ENCODE measurements at regions not wholly inside any gene's neighbourhood (a gene's known extent, or its start where the extent isn't known, plus 50 kb on each side); places are given as distances from the start of the nearest gene placed in this dataset.

DNA sequence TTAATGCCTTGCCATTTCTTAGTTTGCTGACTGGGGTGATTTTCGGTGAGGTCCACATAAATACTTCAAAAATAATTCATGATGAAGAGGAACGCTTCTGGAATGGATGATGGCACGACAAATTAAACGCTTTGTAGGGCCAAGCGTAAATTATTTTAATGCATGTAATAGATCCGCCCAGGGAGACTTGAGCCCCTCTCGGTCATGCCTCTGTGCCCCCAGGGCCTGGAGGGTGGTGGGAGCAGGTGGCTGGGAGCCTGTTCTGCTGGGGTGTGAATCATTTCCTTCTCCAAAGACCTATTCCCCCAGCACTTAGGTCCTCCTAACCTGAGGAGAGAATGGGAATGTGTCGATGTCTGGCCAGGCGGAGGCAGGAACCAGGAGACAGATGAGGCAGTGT is 350.6 kb downstream of the ZNF536 start:
- no peak for DNase-seq

DNA sequence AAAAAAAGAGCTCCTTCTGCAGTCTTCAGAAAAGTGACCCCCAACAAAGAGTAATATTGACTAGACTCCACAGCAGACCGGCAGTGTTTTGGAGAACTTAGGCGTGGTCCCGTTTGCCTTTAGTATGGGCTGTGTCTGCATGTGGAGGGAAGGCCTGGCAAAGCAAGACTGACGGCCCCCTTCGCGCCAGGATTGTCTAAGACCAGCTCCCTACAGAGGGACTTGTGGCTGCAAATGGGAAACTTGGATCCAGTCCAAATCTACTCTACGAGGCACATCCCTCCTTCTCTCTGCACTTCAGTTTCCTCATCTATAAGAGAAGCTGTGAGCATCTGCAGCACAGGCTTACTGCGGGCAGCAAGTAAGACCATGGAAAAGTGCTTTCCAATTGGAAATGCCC is 350.0 kb downstream of the ZNF536 start:
- no peak for DNase-seq

DNA sequence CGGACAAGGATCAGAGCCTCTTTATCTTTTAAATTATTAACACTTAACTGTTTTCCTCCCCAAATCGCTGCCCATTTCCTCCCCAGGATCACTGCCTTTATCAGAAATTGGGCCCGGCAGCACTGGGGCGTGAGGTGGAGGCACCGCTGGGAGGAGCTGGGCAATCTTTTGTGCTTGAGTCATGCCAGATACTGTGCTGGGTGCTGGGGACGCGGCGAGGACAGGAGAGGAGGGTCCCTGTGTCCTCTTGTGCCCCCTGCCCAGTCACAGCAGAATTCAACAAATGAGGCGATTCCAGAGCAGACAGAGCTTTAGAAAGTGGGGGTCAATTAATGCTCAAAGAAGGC is 347.8 kb downstream of the ZNF536 start:
- DNase-seq: peak; percentile 15

DNA sequence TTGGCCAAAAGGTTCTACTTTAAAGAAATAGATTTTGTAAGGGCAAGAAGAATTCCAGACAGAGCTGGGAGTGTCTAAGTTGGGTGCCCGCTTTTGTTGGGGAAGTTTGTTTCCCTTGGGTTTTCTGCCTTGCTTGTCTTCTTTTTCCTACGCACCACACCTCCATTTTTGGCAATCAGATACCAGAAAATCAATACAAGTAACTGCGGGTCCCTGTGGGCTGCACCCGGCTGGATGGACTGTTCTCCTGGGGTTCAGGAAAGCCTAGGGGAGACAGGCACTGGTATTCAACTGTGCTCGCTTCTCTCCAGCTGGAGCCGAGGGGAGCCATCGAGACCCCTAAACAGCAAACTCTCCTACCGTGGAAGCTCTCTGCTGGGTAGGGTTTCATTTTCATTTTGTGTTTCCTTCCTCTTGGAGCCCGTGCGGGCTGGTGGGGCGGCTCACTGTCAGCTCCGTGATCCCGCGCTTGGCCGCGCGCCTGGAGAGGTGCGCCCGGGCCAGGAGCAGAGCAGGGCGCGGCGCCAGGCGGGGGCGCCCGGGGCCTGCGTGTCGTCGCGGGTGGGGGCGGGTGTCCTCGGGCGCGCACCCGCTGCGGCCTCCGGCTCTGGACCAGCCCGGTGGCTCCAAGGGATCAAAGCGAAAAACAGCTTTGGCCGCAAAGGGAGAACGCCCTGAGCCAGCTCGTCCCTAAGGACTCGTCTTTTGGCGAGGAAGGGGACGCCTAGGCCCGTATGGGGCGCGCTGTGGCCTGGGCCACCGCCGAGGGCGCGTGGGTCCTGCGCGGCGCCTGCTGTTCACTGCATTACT is 347.2 kb downstream of the ZNF536 start:
- peak; percentile 27 for DNase-seq

DNA sequence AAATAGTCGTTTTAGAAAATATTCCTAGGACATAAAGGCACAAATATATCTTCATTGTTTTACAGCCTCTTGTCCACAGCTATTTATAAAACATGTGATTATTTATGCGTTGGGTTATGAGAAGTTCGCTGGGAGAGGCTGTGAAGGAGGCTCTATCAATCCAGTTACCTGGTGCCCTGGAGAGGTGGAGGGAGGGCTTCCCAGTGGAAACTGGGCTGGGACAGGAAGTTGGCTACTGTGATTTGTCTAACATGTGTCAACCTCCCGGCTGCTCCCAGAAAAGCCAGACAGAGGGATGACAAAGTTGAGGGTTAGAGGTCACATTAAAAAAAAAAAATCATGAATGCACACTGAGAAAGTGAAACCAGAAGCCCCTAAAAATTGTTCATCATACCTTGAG is 346.5 kb downstream of the ZNF536 start:
- no peak for DNase-seq

DNA sequence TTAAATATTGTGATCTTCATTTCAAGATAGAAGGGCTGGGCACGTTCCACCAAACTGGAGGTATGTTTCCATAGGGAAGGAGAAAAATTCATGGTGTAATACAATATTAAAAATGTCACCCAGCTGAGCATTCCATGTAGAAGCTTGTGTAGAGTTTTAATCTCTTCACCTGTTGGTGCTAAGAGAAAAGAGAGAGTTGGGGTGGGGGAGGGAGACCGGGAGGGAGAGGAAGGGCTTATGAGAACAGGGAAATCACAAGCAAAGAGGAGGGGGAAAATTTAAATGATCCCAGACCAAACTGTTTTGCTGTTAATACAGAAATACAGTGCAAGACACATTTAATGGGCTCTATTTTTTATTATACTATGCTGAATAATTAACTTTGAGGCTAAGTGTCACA is 345.8 kb downstream of the ZNF536 start:
- no peak for DNase-seq

DNA sequence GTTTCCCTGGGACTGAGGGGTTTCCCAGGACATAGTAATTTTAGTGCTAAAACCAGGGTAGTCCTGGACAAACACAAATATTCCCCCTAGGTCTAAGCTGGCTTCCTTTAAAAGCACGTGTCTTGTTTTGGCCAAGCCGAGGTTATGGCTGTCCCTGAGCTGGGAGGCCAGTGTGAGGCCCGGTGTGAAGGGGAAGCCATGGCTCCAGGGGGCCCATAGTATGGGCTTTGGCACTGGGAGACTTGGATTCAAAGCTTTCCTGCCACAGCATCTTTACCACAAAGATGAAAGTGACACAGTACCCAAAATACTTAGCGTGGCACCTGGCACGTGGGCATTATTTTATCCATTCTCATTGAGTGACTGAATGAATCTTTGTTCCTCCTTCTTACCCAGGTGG is 345.2 kb downstream of the ZNF536 start:
- DNase-seq: no peak

DNA sequence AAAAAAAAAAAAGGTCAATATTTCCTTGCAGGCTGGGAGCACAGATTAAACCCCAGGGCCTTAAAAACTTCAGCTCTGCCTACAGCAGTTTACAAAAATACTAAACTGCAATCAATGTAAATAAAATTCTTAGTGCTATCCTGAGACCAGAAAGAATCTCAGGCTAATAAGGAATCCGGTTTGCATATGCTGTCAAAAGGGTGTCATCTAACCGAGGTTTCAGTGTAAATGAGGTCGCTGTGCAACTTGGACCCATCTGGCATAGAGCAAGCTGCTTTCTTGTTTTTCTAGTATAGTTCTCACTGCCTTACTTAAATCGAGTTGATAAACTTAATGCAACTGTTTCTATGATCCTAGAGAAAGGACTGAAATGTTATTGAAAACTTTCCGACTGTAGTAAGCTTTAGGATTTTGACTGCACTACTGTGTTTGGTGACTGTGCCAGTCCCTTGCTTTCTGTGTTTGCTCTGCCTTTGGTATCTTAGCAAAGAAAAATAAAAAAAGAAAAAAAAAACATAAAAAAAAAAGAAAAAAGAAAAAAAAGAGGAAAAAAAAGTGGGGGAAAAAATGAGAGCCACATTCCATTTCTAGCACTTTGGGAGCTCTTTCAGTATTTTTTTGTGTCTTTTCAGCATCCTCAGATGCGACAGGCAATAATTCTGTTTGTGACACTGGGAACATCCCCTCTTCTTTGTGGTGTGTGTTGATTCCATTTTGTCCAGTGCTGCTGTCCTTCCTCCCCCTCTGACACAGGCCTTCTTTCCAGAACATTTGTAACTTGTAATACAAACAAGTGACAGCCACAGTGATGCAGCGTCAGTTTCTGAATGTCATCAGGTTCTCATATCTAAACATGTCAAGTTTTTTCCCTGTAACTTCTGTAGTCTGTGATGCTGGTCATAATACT is 340.5 kb downstream of the ZNF536 start:
- DNase-seq: no peak

DNA sequence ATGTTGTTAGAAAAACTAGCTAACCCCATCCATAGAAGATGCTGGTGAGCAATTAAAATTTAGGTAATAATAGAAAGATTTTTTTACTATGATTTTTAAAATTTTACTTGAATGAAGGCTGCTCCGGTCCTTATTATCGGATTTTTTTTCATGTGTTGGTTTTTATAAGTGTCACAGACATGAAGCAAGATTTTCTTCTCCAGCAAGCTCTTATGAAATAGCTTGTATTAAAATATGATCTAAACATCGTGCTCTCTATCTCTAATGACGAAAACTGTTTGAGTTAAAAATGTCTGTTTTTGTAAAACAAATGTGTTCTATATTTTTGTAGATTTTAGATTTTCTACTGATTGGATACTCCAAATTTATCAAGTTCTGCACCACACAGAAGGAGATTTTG is 339.6 kb downstream of the ZNF536 start:
- no peak for DNase-seq

DNA sequence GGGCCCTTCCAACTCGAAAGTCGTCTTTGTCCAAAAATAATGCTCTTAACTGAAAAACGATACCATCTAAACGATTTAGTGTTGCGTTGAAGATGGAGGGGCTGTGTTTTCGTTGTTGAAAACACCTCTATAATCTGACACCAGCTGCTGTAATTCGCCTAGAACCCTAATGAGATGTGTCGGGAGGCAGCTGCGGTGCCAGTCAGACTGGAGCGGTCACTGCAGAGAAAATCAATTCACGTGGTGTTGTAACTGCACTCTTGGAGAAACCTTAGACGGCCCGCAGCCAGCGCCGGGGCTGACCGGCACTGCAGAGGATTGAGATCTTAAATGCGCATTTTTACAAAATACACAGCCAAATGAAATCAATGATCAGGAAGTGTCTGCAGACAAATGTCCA is 339.1 kb downstream of the ZNF536 start:
- DNase-seq: no peak

DNA sequence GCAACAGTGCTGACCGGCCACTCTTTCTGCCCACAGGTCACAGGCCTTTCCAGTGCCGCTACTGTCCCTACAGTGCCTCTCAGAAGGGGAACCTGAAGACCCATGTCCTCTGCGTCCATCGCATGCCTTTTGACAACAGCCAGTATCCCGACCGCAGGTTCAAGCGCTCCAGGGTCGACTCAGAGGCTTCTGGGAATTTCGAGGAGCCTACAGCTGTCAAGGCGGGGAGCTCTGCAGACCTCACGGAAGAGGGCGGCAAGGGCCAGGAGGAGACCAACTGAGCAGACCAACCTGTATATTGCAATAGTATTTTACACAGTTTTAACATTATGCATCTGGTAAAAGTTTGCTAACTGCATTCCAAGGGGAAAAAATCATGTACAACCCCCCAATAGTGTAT is 338.5 kb downstream of the ZNF536 start:
- no peak for DNase-seq

DNA sequence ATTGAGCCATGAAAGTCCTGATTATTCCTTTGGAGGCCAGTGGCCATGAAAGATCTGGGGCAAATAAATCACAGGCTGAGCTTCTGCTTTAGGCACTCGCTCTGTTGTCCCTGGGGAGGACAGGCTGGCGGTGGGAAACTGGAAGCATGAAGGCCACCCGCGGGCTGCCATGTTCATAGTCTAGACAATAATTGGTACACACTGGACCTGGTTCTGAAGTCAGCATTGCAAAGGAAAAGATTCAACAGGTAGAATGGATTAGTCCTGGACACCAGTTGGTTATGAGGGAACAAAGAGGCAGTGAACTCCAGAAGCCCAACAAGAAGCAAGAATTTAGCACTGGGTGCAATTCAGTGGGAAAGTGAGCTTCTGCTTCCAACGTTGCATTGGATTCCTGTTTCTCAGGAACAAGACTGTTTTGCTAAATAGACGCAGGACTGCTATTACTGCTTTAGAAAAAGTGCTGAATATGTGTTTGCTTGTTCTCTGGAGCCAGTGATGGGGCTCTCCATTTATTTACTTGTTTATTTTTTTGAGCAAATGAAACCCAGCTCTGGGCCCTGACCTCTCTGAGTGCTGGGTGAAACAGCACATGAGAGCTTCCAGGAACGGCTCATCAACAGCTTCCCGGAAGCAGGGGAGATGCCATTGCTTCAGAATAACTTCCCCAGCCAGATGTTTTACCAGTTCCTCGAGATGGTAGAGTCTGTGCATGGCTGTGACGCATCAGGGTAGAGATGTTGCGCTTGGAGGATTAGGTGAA is 336.4 kb downstream of the ZNF536 start:
- DNase-seq: no peak

DNA sequence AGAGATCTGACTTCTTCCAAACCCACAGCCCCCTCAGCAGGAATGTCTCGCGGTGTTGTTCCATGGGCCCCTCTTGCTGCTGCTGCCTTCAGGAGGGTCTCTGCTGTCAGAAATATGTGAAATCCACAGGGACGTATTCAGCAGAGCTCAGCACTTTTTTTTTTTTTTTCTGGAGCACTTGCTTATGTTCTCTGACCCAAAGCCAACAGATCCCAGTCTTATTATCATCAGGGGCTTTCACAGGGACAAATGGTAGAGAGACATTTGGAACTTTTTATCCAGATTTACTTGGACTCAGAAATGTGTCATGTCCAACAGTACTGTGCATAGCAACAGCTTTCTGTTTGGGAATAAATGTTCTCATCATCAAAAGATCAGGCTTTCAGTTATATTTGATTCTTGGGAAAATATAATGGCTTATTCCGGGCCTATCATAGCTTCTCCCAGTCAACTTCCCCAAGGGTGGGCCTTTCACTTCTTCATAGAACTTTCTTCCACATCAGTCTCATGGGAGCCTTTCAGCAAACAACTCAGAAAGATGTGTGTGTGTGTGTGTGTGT is 332.7 kb downstream of the ZNF536 start:
- no peak for DNase-seq

DNA sequence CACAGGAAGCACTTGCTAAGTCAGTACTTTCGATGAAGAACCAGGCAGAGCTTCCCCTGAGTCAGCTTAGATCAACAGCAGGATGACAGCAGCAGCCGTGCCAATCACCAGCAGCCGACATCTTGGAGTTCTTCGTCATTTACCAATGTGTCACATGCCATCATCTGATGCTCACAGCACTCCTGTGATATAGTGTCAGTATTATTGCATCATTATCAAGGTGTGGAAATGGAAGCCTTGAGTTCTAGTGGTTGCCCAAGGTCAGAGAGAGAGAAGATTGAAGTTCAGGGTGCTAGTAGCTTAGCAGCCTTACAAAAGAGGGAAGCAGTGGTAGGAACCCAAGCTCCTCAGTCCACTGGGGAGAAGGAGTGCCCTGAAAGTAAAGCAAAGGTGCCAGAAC is 331.5 kb downstream of the ZNF536 start:
- DNase-seq: no peak

DNA sequence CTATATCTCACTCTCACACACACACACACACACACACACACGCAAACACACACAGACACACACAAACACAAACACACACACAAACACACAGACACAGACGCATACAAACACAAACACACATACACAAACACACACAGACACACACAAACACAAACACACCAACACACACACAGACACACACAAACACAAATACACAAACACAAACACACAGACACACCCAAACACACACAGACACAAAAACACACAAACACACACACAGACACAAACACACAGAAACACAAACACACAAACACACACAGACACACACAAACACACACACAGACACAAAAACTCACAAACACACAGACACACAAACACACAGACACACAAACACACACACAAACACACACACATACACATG is 329.0 kb downstream of the ZNF536 start:
- no peak for DNase-seq

DNA sequence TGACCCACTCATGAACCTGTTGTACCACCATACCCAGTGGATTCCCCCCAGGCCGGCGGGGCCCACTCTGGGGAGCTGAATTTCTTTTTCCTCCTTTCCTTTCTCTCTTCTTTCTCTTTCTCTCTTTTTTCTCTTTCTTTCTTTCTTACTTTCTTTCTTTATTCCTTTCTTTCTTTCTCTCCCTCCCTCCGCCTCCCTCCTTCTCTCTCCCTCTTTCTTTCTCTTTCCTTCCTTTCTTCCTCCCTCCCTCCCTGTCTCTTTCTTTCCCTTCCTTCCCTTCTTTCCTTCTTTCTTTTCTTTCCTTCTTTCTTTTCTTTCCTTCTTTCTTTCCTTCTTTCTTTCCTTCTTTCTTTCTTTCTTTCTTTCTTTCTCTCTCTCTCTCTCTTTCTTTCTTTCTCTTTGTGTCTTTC is 327.7 kb downstream of the ZNF536 start:
- DNase-seq: no peak

DNA sequence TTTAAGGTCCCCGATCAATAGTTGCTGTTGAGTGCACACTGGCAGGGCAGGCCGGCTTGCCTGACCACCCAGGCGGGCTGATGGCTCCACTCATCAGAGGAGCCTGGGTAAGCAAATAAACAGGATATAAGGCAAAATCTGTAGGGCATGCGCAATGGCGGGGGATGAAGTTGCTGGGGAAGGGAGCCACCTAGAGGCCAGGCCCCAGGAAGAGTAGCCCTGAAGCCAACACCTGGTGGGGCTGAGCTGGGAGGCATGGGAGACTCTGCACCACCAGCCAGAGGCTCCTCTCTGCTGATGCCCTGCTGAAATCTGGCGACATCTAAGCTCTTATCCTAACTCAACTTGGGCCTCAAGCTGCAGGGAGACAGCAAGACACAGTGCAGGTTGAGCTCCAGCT is 324.3 kb downstream of the ZNF536 start:
- DNase-seq: no peak

DNA sequence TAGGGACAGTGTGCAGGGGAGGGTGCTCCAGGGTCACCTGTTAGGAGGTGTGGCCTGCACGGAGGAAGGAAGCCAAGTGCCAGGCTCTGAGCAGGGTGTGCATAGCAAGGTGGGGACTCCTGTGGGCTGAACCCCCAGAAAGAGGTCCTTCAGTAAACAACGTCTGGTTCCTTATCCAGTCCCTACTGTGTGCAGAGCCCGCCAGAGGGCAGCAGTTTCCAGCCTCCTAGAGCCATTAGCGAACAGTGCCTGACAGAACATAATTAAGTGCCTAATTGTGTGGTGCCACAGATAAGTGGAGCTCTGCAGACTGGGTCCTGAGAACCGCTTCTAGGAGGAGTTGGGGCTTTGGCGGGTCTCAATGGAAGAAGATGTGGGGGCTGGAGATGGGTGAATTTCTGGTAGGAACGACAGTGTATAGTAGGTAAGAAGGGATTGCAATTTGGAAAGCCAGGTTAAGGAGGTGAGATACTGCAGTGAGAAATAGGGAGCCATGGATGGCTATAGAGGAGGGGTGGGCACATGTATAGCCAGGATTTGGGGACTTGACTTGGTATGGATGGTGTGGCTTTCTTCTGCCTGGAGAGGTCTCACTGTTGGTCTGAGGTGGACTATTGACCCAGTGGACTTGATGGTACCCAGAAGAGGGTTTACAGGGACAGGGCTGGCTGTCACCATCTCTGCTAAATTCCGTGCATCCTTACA is 323.1 kb downstream of the ZNF536 start:
- peak; percentile 2 for DNase-seq

DNA sequence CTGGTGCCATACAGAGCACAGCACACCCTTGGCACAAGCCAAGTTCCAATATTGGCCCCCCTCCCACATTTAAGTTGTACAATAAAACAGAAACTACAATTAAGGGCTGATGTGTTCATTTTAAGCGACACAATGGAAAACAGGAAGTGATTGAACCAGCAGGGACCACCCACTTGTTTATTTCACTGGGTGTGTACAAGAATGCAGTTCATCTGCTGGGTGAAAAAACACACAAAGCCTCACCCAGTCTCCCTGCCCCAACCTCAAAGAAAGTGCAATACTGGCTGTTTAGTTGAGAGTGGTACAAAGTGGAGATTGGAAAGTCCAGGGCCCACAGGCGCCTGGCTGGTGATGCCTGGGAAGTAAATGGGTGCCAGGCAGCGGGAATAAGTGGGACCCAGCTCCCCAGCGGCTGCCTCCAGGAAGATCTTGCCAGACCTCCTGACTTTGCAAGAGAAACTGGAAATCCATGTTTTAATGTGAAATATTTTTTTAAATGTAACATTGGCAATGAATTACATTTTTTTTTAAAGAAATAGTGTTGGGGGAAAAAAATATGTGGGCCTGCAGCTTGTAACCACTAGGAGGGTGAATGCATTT is 322.1 kb downstream of the ZNF536 start:
- no peak for DNase-seq

DNA sequence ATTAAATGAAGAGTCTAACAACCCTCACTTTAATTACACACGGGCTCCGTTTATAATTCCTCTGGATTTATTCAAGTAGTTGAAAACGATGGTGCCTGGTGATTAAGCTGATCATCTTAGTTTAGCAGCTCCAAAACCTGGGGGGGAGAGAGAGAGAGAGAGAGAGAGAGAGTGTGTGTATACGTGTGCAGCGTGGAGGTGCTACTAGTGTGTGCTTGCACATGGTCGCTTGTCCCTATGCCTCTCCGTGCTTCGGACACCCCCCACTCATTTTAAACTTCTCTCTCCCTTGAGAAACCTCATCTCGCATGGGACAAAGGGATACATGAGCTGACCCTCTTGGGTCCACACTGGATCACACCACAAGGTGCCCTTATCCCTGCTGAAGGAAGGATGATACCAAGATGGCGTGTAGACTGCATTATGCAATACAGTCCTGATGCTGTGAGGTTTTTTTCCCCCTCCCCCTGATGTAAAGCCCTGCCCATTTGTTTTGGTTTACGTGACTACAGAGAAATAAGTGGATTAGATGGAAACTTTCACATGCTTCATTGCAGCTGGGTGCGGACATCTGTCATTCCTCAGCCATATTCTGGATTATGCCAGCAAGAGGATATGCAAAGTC is 320.8 kb downstream of the ZNF536 start:
- DNase-seq: no peak

DNA sequence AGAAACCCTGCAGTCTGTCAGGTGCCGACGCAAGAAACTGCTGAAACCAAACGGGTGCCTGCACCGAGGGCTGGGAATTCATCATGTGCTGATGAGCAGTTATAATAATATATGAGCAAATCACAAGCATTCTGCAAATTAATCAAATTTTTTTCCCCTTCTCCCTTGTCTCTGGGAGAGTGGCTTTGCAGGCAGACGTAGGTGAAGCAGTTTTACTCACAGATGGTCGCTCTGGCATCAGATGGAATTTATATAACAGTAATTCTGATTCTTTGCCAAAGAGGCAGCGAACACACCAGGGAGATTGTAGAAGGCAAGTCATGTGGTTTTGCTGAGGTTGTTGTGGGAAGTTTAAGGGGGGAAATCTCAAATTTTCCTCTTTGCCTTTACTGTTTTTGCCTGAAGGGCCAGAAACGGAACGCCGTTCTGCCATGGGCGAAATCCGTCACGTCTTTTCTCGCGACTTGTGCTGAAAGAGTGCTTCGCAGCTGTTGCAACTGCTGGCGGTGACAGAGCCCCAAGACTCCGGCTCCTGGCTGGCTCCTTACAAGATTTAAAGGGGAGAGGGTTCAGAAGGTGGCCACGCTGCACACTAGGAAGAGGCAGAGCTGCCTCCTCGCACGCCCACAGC is 320.1 kb downstream of the ZNF536 start:
- DNase-seq: no peak

All from EL (cell line).